ENCODE measurements at regions not wholly inside any gene's neighbourhood (a gene's known extent, or its start where the extent isn't known, plus 50 kb on each side); places are given as distances from the start of the nearest gene placed in this dataset.

GRCh38 chr4:148954011-148954749 lies 512.0 kb upstream of the NR3C2 start:
- no peaks in the 10 kb centered on the region for H3K9me3 Mint-ChIP-seq (ENCODE audit: unreplicated experiment)
- no peak for TF ChIP-seq CTCF (IDR thresholded peaks at IDR 0.05)

DNA sequence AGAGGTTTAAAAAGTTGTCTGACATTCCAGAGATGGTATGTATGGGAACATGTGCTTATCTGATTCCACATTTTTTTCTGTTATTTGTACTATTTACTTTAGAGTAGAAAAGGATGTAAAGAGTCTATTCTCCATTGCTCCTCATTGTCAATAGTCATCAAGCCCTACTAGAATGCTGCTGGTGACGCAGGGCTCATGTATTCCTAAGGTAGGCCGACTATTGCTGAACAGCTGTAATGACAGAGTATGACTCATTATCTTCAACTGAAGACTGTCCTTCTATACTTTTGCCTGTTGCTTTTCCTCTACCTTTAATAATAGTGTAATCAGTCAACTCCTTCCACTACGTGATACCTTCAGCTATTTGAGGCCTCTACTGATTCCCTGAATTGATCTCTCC lies 509.1 kb upstream of the NR3C2 start:
- DNase-seq (ENCODE audit: extremely low spot score, unreplicated experiment): no peak
- Mint-ChIP-seq H3K27ac (ENCODE audit: unreplicated experiment) (no peak overlapping the region), H3K4me1 (ENCODE audit: unreplicated experiment) (no peaks in the 10 kb centered on the region), H3K36me3 (ENCODE audit: unreplicated experiment) (no peaks in the 10 kb centered on the region), H3K9me3 (ENCODE audit: unreplicated experiment) (no peaks in the 10 kb centered on the region), H3K27me3 (ENCODE audit: unreplicated experiment) (no peaks in the 10 kb centered on the region), H3K4me3 (ENCODE audit: unreplicated experiment) (no peak overlapping the region)
- no peak for TF ChIP-seq CTCF (IDR thresholded peaks at IDR 0.05)

More at GRCh38 chr4:148954011-148954749, 512.0 kb upstream of the NR3C2 start:
- no peak overlapping the region for H3K27ac Mint-ChIP-seq (ENCODE audit: unreplicated experiment)
- no peak overlapping the region for H3K4me3 Mint-ChIP-seq (ENCODE audit: unreplicated experiment)
- H3K36me3 Mint-ChIP-seq (ENCODE audit: unreplicated experiment): no peaks in the 10 kb centered on the region
- H3K27me3 Mint-ChIP-seq (ENCODE audit: unreplicated experiment): no peaks in the 10 kb centered on the region
- H3K4me1 Mint-ChIP-seq (ENCODE audit: unreplicated experiment): no peaks in the 10 kb centered on the region
- DNase-seq (ENCODE audit: extremely low spot score, unreplicated experiment): no peak

DNA sequence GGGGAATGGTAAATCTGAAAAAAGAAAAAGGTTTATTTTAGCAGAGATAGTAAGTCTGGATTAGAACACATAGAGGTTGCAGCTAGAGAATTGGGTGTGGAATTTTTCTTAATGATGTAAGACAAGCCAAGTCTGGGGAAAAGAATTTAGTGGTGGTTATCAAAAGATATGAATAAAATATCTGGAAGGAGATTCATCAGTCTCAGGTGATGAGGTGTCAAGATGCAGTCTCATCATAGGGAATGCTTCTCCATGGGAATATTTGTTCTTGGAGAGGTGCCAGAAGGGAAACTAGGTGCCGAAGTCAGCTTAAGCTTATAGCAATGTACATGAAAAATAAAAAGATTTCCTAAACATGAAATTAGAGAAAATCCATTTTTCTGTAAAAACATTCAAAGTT lies 504.1 kb upstream of the NR3C2 start:
- no peaks in the 10 kb centered on the region for H3K9me3 Mint-ChIP-seq (ENCODE audit: unreplicated experiment)
- H3K27me3 Mint-ChIP-seq (ENCODE audit: unreplicated experiment): no peaks in the 10 kb centered on the region
- H3K4me1 Mint-ChIP-seq (ENCODE audit: unreplicated experiment): no peaks in the 10 kb centered on the region
- DNase-seq (ENCODE audit: extremely low spot score, unreplicated experiment): no peak
- no peak overlapping the region for H3K4me3 Mint-ChIP-seq (ENCODE audit: unreplicated experiment)
- H3K36me3 Mint-ChIP-seq (ENCODE audit: unreplicated experiment): no peaks in the 10 kb centered on the region
- no peak for TF ChIP-seq CTCF (IDR thresholded peaks at IDR 0.05)
- no peak overlapping the region for H3K27ac Mint-ChIP-seq (ENCODE audit: unreplicated experiment)

DNA sequence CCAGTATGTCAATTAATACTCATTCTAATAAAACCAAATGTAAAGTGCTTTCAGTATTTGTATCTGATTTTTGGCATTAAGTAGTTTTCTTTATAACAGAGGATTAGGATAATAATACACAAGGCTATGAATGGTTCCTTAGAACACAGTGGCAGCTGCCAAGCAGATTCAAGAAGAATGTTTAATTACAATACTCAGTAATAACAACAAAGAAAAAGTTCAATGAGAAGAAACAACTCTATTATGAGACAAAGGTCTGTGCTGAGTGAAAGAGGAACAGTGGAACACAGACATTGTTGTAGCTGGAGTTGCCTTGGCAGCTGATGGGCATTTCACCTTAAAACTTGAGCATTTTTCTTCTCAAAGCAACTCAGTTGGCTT lies 502.6 kb upstream of the NR3C2 start:
- Mint-ChIP-seq H3K27me3 (ENCODE audit: unreplicated experiment) (no peaks in the 10 kb centered on the region), H3K4me1 (ENCODE audit: unreplicated experiment) (no peaks in the 10 kb centered on the region), H3K27ac (ENCODE audit: unreplicated experiment) (no peak overlapping the region), H3K9me3 (ENCODE audit: unreplicated experiment) (no peaks in the 10 kb centered on the region), H3K36me3 (ENCODE audit: unreplicated experiment) (no peaks in the 10 kb centered on the region), H3K4me3 (ENCODE audit: unreplicated experiment) (no peak overlapping the region)
- no peak for TF ChIP-seq CTCF (IDR thresholded peaks at IDR 0.05)
- DNase-seq (ENCODE audit: extremely low spot score, unreplicated experiment): no peak

- H3K27ac Mint-ChIP-seq (ENCODE audit: unreplicated experiment): no peak overlapping the region
- no peaks in the 10 kb centered on the region for H3K27me3 Mint-ChIP-seq (ENCODE audit: unreplicated experiment)
- no peaks in the 10 kb centered on the region for H3K9me3 Mint-ChIP-seq (ENCODE audit: unreplicated experiment)
- H3K4me3 Mint-ChIP-seq (ENCODE audit: unreplicated experiment): no peak overlapping the region
- DNase-seq (ENCODE audit: extremely low spot score, unreplicated experiment): no peak
- no peaks in the 10 kb centered on the region for H3K36me3 Mint-ChIP-seq (ENCODE audit: unreplicated experiment)
- no peak for TF ChIP-seq CTCF (IDR thresholded peaks at IDR 0.05)
- no peaks in the 10 kb centered on the region for H3K4me1 Mint-ChIP-seq (ENCODE audit: unreplicated experiment)
Measured at GRCh38 chr4:148944136-148944838, 502.1 kb upstream of the NR3C2 start.

Measured in osteocyte (in vitro differentiated cells).